ENCODE measurements at regions not wholly inside any gene's neighbourhood (a gene's known extent, or its start where the extent isn't known, plus 50 kb on each side); places are given as distances from the start of the nearest gene placed in this dataset.
A peak's percentile ranks its signal among the peaks of the same experiment; 100 is the strongest.

DNA sequence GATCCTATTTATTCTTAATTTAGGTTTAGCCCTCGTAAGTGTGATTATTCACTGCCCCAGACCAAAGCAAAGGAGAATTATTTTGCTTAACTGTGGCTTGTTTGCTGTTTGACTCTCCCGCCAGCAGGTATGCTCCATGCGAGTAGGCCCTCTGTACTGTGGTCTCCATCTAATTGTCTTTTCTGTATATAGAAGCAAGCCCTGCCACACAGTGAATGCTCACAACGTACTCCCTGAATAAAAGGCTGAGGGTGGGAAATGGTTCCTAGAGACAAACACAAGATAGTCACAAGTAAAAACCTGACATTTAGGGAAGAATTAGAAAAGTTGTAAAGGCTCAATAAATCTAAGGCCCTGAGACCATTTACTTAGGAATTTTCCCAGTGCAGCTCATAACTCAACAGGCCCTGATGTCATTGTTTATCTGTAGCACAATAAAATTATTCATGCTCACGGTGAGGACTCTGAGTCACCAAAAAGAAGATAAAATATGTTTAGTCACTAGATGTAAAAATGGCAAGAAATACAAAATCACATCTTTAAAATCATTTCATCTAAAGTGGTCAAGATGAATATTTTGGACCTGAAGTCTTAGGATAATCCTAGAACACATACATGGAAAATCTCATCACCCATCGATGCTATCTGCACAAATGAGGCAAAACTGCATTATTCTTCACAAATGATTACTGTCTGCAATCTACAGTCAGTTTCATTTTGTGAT lies 473.2 kb downstream of the ENC1 start:
- no peaks in the 10 kb centered on the region for H3K36me3 ChIP-seq (ENCODE audit: control insufficient read depth, insufficient read depth, low read length)
- no peak overlapping the region for H3K4me3 ChIP-seq (ENCODE audit: low read depth, low read length)
- TF ChIP-seq, protein P1, sequence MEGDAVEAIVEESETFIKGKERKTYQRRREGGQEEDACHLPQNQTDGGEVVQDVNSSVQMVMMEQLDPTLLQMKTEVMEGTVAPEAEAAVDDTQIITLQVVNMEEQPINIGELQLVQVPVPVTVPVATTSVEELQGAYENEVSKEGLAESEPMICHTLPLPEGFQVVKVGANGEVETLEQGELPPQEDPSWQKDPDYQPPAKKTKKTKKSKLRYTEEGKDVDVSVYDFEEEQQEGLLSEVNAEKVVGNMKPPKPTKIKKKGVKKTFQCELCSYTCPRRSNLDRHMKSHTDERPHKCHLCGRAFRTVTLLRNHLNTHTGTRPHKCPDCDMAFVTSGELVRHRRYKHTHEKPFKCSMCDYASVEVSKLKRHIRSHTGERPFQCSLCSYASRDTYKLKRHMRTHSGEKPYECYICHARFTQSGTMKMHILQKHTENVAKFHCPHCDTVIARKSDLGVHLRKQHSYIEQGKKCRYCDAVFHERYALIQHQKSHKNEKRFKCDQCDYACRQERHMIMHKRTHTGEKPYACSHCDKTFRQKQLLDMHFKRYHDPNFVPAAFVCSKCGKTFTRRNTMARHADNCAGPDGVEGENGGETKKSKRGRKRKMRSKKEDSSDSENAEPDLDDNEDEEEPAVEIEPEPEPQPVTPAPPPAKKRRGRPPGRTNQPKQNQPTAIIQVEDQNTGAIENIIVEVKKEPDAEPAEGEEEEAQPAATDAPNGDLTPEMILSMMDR (IDR thresholded peaks at IDR 0.05; ENCODE audit: insufficient read depth, low read depth, low read length), result no peak
- no peaks in the 10 kb centered on the region for H3K27me3 ChIP-seq (ENCODE audit: control insufficient read depth, insufficient read depth, low read length)
- peak; percentile 89 for DNase-seq (ENCODE audit: low read depth)
- POLR2A ChIA-PET, result no interaction called here
- CTCF ChIA-PET, result interaction anchor here (0.5 to 1.0 kb wide), 3 partner anchors 12 to 111 kb away, joined by 3 read pairs; no protein-coding TSS in a partner anchor

DNA sequence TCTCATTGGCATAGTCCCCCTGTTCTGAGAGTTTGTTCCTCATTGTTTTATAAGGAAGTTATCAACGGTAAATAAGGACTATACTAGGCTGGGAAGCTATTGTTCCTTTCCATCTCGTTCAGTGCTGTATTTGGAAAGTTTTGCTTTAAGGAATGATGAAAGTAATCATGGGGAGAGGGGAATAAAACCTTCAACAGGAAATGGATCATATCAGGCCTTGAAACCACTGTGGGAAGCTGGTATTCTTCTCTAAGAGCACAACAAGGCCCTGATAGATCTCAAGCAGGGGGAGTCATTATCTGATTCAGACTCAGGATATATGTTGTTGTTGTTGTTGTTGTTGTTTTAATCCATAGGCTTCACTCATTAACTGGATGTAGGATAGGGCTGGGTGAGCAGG lies 474.5 kb downstream of the ENC1 start:
- no peak for DNase-seq (ENCODE audit: low read depth)
- ChIA-PET CTCF (interaction anchor here (0.6 to 1.0 kb wide), 3 partner anchors 11 to 477 kb away, joined by 3 to 4 read pairs (median 3); partner anchors contain the start of gene ENC1), POLR2A (interaction anchor here (1.0 kb wide), 1 partner anchor 13 kb away, joined by 3 read pairs; no protein-coding TSS in a partner anchor)

DNA sequence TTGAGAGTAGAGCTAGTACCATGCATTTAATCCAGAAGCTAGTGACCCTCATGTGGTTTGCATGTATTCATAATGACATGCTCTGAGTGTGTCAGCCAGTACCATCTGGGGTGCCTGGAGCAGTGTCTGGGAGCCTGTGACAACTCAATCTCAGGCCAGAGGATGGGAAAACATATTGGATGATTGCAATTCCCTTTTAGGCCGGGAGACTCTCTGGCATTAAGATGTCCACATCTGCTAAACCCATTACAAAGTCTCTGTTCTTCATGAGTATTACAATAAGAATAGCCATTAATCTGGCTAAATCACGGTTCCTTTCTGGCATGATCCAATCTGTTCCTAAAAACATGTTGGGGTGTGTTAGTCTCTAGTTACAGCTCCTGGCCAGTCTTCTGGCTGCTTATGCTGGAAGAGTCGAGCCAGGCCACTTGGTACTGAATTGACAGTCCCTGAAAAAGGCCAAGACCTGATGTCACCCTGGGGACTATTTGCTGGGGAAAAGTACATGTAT lies 475.7 kb downstream of the ENC1 start:
- TF ChIP-seq, protein P1 (IDR thresholded peaks at IDR 0.05; ENCODE audit: insufficient read depth, low read depth, low read length), result no peak
- ChIA-PET CTCF (no interaction called here), POLR2A (no interaction called here)
- Histone ChIP-seq H3K36me3 (ENCODE audit: control insufficient read depth, insufficient read depth, low read length) (no peaks in the 10 kb centered on the region), H3K4me3 (ENCODE audit: low read depth, low read length) (no peak overlapping the region), H3K27me3 (ENCODE audit: control insufficient read depth, insufficient read depth, low read length) (no peaks in the 10 kb centered on the region)
- no peak for DNase-seq (ENCODE audit: low read depth)

More for the DNA sequence above, 474.5 kb downstream of the ENC1 start:
- Histone ChIP-seq H3K4me3 (ENCODE audit: low read depth, low read length) (no peak overlapping the region), H3K36me3 (ENCODE audit: control insufficient read depth, insufficient read depth, low read length) (no peaks in the 10 kb centered on the region), H3K27me3 (ENCODE audit: control insufficient read depth, insufficient read depth, low read length) (no peaks in the 10 kb centered on the region)
- TF ChIP-seq, protein P1 (IDR thresholded peaks at IDR 0.05; ENCODE audit: insufficient read depth, low read depth, low read length), result no peak

DNA sequence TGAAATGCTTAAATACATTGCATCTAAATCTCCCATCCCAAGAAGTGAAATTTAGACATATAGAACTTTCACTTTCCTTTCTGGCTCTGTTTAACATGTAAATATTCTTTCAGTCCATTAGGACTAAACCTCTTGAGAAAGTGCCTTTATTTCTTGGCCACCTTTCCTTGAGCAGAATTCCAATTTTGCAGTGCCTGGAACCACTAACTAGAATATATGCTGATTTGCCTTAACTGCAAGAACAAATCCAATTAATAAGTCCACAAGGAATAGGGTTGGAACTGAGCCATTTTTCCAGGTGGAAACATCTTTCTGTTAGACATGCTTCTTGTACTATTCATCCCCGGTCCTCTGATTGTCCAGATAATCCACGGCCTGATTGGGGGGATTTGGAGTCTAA lies 478.0 kb downstream of the ENC1 start:
- H3K4me3 ChIP-seq (ENCODE audit: low read depth, low read length), result no peak overlapping the region
- ChIA-PET CTCF (interaction anchor here (1.4 kb wide), 1 partner anchor 17 kb away, joined by 3 read pairs; no protein-coding TSS in a partner anchor), POLR2A (no interaction called here)
- DNase-seq (ENCODE audit: low read depth), result no peak
- no peaks in the 10 kb centered on the region for H3K36me3 ChIP-seq (ENCODE audit: control insufficient read depth, insufficient read depth, low read length)
- no peaks in the 10 kb centered on the region for H3K27me3 ChIP-seq (ENCODE audit: control insufficient read depth, insufficient read depth, low read length)
- TF ChIP-seq, protein P1 (IDR thresholded peaks at IDR 0.05; ENCODE audit: insufficient read depth, low read depth, low read length), result no peak

DNA sequence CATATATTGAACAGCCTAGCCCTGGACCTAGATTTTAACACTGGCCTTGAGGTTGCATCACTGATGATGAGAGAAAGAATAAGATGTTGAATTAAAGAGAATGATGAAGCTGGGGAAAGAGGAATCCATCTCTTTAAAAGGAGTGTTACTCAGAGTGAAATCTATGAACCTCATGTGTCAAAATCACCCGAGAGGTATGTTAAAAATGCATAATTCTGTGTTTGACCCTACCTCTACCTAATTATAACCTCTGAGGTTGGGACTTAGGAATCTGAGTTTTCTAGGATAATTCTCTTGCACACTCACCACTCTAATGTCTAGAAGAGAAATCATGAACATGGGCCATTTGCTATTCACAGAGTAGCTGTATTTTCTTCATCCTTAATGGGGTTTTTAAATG lies 479.4 kb downstream of the ENC1 start:
- TF ChIP-seq, protein P1 (IDR thresholded peaks at IDR 0.05; ENCODE audit: insufficient read depth, low read depth, low read length), result no peak
- no peak for DNase-seq (ENCODE audit: low read depth)
- Histone ChIP-seq H3K4me3 (ENCODE audit: low read depth, low read length) (no peak overlapping the region), H3K36me3 (ENCODE audit: control insufficient read depth, insufficient read depth, low read length) (no peaks in the 10 kb centered on the region), H3K27me3 (ENCODE audit: control insufficient read depth, insufficient read depth, low read length) (no peaks in the 10 kb centered on the region)
- ChIA-PET CTCF (interaction anchor here (0.7 to 1.4 kb wide), 4 partner anchors 8 to 480 kb away, joined by 3 to 4 read pairs (median 4); no protein-coding TSS in a partner anchor), POLR2A (no interaction called here)

All from BJ (cell line).